ENCODE measurements at regions not wholly inside any gene's neighbourhood (a gene's known extent, or its start where the extent isn't known, plus 50 kb on each side); places are given as distances from the start of the nearest gene placed in this dataset.

- H3K9me3 Mint-ChIP-seq (ENCODE audit: unreplicated experiment) = peaks cover 12% of the 10 kb centered on the region
- H3K9me3 ChIP-seq = no peaks in the 10 kb centered on the region
- POLR2A ChIA-PET = no interaction called here
- no peaks in the 10 kb centered on the region for H3K36me3 Mint-ChIP-seq (ENCODE audit: insufficient read depth, unreplicated experiment)
- no peaks in the 10 kb centered on the region for H3K4me1 ChIP-seq
- no peaks in the 10 kb centered on the region for H3K36me3 ChIP-seq (ENCODE audit: control insufficient read depth, insufficient read depth, low read length)
- H3K27me3 ChIP-seq (replicated peaks; ENCODE audit: control insufficient read depth, insufficient read depth, low read length) = no peaks in the 10 kb centered on the region
- H3K4me3 Mint-ChIP-seq (ENCODE audit: unreplicated experiment) = no peak overlapping the region
- no peak for DNase-seq
- intact Hi-C loops (cut with micrococcal nuclease; ENCODE audit: unreplicated experiment) = no loop called here
- no peak overlapping the region for H3K4me3 ChIP-seq (ENCODE audit: low read depth, low read length)
- H3K27ac Mint-ChIP-seq (ENCODE audit: unreplicated experiment) = no peak overlapping the region
- CTCF ChIA-PET = no interaction called here
- H3K4me1 Mint-ChIP-seq (ENCODE audit: low read depth, unreplicated experiment) = no peaks in the 10 kb centered on the region
- no peak for TF ChIP-seq CTCF (IDR thresholded peaks at IDR 0.05; ENCODE audit: insufficient read depth in 1 of 2, low read depth in 1 of 2, low read length in 1 of 2, severe bottlenecking in 1 of 2, unreplicated experiment in 1 of 2)
- H3K27me3 Mint-ChIP-seq (ENCODE audit: insufficient read depth, unreplicated experiment) = no peaks in the 10 kb centered on the region
- BruUV-seq (replicated peaks) = no TSS peak
Observed at GRCh38 chr19:30069535-30070197, 127.6 kb downstream of the URI1 start.

- Histone ChIP-seq H3K27me3 (replicated peaks; ENCODE audit: control insufficient read depth, insufficient read depth, low read length) (no peaks in the 10 kb centered on the region), H3K9me3 (no peaks in the 10 kb centered on the region), H3K36me3 (ENCODE audit: control insufficient read depth, insufficient read depth, low read length) (no peaks in the 10 kb centered on the region), H3K4me3 (ENCODE audit: low read depth, low read length) (no peak overlapping the region), H3K4me1 (no peaks in the 10 kb centered on the region)
- BruUV-seq (replicated peaks) = no TSS peak
- no peak overlapping the region for H3K4me3 Mint-ChIP-seq (ENCODE audit: unreplicated experiment)
- no peaks in the 10 kb centered on the region for H3K36me3 Mint-ChIP-seq (ENCODE audit: insufficient read depth, unreplicated experiment)
- intact Hi-C loops (cut with micrococcal nuclease; ENCODE audit: unreplicated experiment) = no loop called here
- ChIA-PET CTCF (no interaction called here), POLR2A (no interaction called here)
- TF ChIP-seq CTCF (IDR thresholded peaks at IDR 0.05; ENCODE audit: insufficient read depth in 1 of 2, low read depth in 1 of 2, low read length in 1 of 2, severe bottlenecking in 1 of 2, unreplicated experiment in 1 of 2) = no peak
- H3K27me3 Mint-ChIP-seq (ENCODE audit: insufficient read depth, unreplicated experiment) = no peaks in the 10 kb centered on the region
- DNase-seq = no peak
- no peaks in the 10 kb centered on the region for H3K4me1 Mint-ChIP-seq (ENCODE audit: low read depth, unreplicated experiment)
- H3K9me3 Mint-ChIP-seq (ENCODE audit: unreplicated experiment) = peaks cover 12% of the 10 kb centered on the region
- H3K27ac Mint-ChIP-seq (ENCODE audit: unreplicated experiment) = no peak overlapping the region
Observed at GRCh38 chr19:30070198-30070967, 128.3 kb downstream of the URI1 start.

- BruUV-seq (replicated peaks) = no TSS peak
- no peaks in the 10 kb centered on the region for H3K4me1 ChIP-seq
- H3K27me3 ChIP-seq (replicated peaks; ENCODE audit: control insufficient read depth, insufficient read depth, low read length) = no peaks in the 10 kb centered on the region
- no peak overlapping the region for H3K4me3 ChIP-seq (ENCODE audit: low read depth, low read length)
- no peak for DNase-seq
- Mint-ChIP-seq H3K4me3 (ENCODE audit: unreplicated experiment) (no peak overlapping the region), H3K27ac (ENCODE audit: unreplicated experiment) (no peak overlapping the region), H3K27me3 (ENCODE audit: insufficient read depth, unreplicated experiment) (peaks cover 4% of the 10 kb centered on the region), H3K9me3 (ENCODE audit: unreplicated experiment) (peaks cover 12% of the 10 kb centered on the region), H3K4me1 (ENCODE audit: low read depth, unreplicated experiment) (no peaks in the 10 kb centered on the region), H3K36me3 (ENCODE audit: insufficient read depth, unreplicated experiment) (no peaks in the 10 kb centered on the region)
- no peaks in the 10 kb centered on the region for H3K9me3 ChIP-seq
- ChIA-PET POLR2A (no interaction called here), CTCF (no interaction called here)
- intact Hi-C loops (cut with micrococcal nuclease; ENCODE audit: unreplicated experiment) = no loop called here
- no peaks in the 10 kb centered on the region for H3K36me3 ChIP-seq (ENCODE audit: control insufficient read depth, insufficient read depth, low read length)
- no peak for TF ChIP-seq CTCF (IDR thresholded peaks at IDR 0.05; ENCODE audit: insufficient read depth in 1 of 2, low read depth in 1 of 2, low read length in 1 of 2, severe bottlenecking in 1 of 2, unreplicated experiment in 1 of 2)
Observed at GRCh38 chr19:30070968-30071632, 129.1 kb downstream of the URI1 start.
